ENCODE measurements at regions not wholly inside any gene's neighbourhood (a gene's known extent, or its start where the extent isn't known, plus 50 kb on each side); places are given as distances from the start of the nearest gene placed in this dataset.

DNA sequence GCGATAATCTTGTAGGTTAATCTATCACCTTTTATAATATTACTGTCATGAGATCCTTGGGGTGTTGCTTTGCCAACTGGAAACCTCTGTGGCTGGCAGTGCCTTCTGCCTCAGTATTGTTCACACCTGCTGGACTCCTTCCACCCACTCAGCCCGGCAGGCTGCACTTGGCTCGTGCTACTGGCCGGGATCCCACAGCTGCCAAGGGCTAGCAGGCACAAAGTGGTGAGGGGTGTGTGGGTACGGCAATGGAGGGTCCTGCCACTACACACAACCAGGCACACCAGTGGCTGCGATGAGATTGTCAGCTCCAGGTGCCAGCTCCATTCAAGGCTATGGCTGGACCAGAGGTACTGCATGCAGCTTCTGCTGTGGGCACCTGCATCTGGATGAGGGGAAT, 191.2 kb upstream of the LYPLAL1 start:
- H3K36me3 ChIP-seq (ENCODE audit: control insufficient read depth in 1 of 2, insufficient read depth in 2 of 2, low read length in 2 of 2): no peaks in the 10 kb centered on the region
- H3K79me2 ChIP-seq (ENCODE audit: insufficient read depth, low read length): no peaks in the 10 kb centered on the region
- H3K9ac ChIP-seq (ENCODE audit: low read length): no peak overlapping the region
- no peaks in the 10 kb centered on the region for H3K9me2 ChIP-seq (ENCODE audit: insufficient read depth)
- ChIA-PET RAD21 (ENCODE audit: low non-redundant PET in 1 of 2, low total read pairs in 2 of 2, uncharacterized antibody in 2 of 2, unreplicated experiment in 2 of 2) (no interaction called here), POLR2A (no interaction called here), CTCF (no interaction called here)
- no peak overlapping the region for H3K4me3 ChIP-seq (replicated peaks in 1 of 2; ENCODE audit: low read depth in 1 of 2, low read length in 2 of 2)
- BruUV-seq (replicated peaks): no TSS peak
- no peak for ATAC-seq
- no peak overlapping the region for H2AFZ ChIP-seq (ENCODE audit: low read depth, low read length, poor library complexity, severe bottlenecking)
- TF ChIP-seq ZFX (IDR thresholded peaks at IDR 0.05) (no peak), SIN3A (IDR thresholded peaks at IDR 0.05; ENCODE audit: low read depth) (no peak), SP1 (IDR thresholded peaks at IDR 0.05; ENCODE audit: low read depth) (no peak), TCF7L2 (IDR thresholded peaks at IDR 0.05; ENCODE audit: borderline replicate concordance, extremely low read depth, insufficient read depth, insufficient read length) (no peak)
- TF ChIP-seq, protein P1, sequence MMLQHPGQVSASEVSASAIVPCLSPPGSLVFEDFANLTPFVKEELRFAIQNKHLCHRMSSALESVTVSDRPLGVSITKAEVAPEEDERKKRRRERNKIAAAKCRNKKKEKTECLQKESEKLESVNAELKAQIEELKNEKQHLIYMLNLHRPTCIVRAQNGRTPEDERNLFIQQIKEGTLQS (IDR thresholded peaks at IDR 0.05): no peak
- no peaks in the 10 kb centered on the region for H3K4me1 ChIP-seq (ENCODE audit: control insufficient read depth in 1 of 2, insufficient read depth in 2 of 2, low read length in 2 of 2)
- H4K20me1 ChIP-seq (ENCODE audit: insufficient read depth): no peaks in the 10 kb centered on the region
- no peaks in the 10 kb centered on the region for H3K27me3 ChIP-seq (ENCODE audit: insufficient read depth, low read length)
- DNase-seq (ENCODE audit: low read depth, low spot score): no peak
- no peaks in the 10 kb centered on the region for H3K9me3 ChIP-seq (ENCODE audit: control insufficient read depth in 1 of 2, insufficient read depth in 1 of 2, low read depth in 1 of 2, low read length in 2 of 2)
- H3K4me2 ChIP-seq (ENCODE audit: low read length): no peak overlapping the region
- no peak overlapping the region for H3K27ac ChIP-seq (ENCODE audit: low read depth, low read length)
- intact Hi-C loops (cut with micrococcal nuclease): no loop called here

DNA sequence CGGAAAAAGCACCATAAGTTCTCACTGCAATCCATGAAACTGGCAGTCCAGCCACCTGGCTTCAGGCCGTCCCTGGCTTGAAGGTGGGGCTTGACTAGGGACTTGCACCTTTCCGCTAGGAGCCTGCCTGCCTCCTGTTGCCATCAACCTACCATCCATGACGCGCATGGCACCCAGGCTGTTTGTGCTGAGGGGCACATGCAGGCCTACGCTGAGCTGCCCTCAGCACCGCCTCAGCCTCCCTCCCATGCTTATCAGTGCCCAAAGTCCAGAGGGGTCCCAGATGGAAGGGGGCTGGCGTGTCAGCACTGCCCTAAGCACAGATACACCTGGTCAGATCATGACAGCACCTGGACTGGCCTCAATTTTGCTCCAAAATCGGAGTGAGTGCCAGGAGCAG, 190.2 kb upstream of the LYPLAL1 start:
- no peaks in the 10 kb centered on the region for H4K20me1 ChIP-seq (ENCODE audit: insufficient read depth)
- no peaks in the 10 kb centered on the region for H3K27me3 ChIP-seq (ENCODE audit: insufficient read depth, low read length)
- ChIA-PET CTCF (interaction anchor here (1.1 kb wide), 1 partner anchor 16 kb away, joined by 3 read pairs; no protein-coding TSS in a partner anchor), RAD21 (ENCODE audit: low non-redundant PET in 1 of 2, low total read pairs in 2 of 2, uncharacterized antibody in 2 of 2, unreplicated experiment in 2 of 2) (no interaction called here), POLR2A (no interaction called here)
- no peaks in the 10 kb centered on the region for H3K4me1 ChIP-seq (ENCODE audit: control insufficient read depth in 1 of 2, insufficient read depth in 2 of 2, low read length in 2 of 2)
- no peak overlapping the region for H3K9ac ChIP-seq (ENCODE audit: low read length)
- no peaks in the 10 kb centered on the region for H3K9me3 ChIP-seq (ENCODE audit: control insufficient read depth in 1 of 2, insufficient read depth in 1 of 2, low read depth in 1 of 2, low read length in 2 of 2)
- intact Hi-C loops (cut with micrococcal nuclease): no loop called here
- H3K4me2 ChIP-seq (ENCODE audit: low read length): no peak overlapping the region
- H3K36me3 ChIP-seq (ENCODE audit: control insufficient read depth in 1 of 2, insufficient read depth in 2 of 2, low read length in 2 of 2): no peaks in the 10 kb centered on the region
- H2AFZ ChIP-seq (ENCODE audit: low read depth, low read length, poor library complexity, severe bottlenecking): no peak overlapping the region
- DNase-seq (ENCODE audit: low read depth, low spot score): no peak
- BruUV-seq (replicated peaks): no TSS peak
- TF ChIP-seq EZH2phosphoT487 (IDR thresholded peaks at IDR 0.05; ENCODE audit: borderline replicate concordance): no peak
- TF ChIP-seq ELF1 (IDR thresholded peaks at IDR 0.05; ENCODE audit: borderline replicate concordance, low read depth): no peak
- TF ChIP-seq SRF (IDR thresholded peaks at IDR 0.05; ENCODE audit: low read depth): no peak
- no peak for TF ChIP-seq POLR2AphosphoS5 (IDR thresholded peaks at IDR 0.05; ENCODE audit: low read depth, low read length)
- TF ChIP-seq TCF7L2 (IDR thresholded peaks at IDR 0.05; ENCODE audit: borderline replicate concordance, extremely low read depth, insufficient read depth, insufficient read length): no peak
- TF ChIP-seq, protein P2, sequence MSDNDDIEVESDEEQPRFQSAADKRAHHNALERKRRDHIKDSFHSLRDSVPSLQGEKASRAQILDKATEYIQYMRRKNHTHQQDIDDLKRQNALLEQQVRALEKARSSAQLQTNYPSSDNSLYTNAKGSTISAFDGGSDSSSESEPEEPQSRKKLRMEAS (IDR thresholded peaks at IDR 0.05): no peak
- no peak for TF ChIP-seq SIN3A (IDR thresholded peaks at IDR 0.05; ENCODE audit: low read depth)
- no peak for TF ChIP-seq EZH2 (IDR thresholded peaks at IDR 0.05)
- no peak for TF ChIP-seq YY1 (IDR thresholded peaks at IDR 0.05; ENCODE audit: extremely low read depth, insufficient replicate concordance, low read depth, low read length)
- no peak for TF ChIP-seq FOSL1 (IDR thresholded peaks at IDR 0.05; ENCODE audit: low read depth)
- TF ChIP-seq, protein P3, sequence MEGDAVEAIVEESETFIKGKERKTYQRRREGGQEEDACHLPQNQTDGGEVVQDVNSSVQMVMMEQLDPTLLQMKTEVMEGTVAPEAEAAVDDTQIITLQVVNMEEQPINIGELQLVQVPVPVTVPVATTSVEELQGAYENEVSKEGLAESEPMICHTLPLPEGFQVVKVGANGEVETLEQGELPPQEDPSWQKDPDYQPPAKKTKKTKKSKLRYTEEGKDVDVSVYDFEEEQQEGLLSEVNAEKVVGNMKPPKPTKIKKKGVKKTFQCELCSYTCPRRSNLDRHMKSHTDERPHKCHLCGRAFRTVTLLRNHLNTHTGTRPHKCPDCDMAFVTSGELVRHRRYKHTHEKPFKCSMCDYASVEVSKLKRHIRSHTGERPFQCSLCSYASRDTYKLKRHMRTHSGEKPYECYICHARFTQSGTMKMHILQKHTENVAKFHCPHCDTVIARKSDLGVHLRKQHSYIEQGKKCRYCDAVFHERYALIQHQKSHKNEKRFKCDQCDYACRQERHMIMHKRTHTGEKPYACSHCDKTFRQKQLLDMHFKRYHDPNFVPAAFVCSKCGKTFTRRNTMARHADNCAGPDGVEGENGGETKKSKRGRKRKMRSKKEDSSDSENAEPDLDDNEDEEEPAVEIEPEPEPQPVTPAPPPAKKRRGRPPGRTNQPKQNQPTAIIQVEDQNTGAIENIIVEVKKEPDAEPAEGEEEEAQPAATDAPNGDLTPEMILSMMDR (IDR thresholded peaks at IDR 0.05 in 2 of 3, conservative IDR thresholded peaks at IDR 0.05 in 1 of 3; ENCODE audit: borderline replicate concordance in 1 of 3, insufficient read depth in 1 of 3, low read depth in 2 of 3, low read length in 2 of 3): no peak
- no peak for TF ChIP-seq ZFX (IDR thresholded peaks at IDR 0.05)
- TF ChIP-seq, protein P1 (IDR thresholded peaks at IDR 0.05): no peak
- no peak for TF ChIP-seq JUND (IDR thresholded peaks at IDR 0.05)
- no peak overlapping the region for H3K27ac ChIP-seq (ENCODE audit: low read depth, low read length)
- H3K4me3 ChIP-seq (replicated peaks in 1 of 2; ENCODE audit: low read depth in 1 of 2, low read length in 2 of 2): no peak overlapping the region
- no peaks in the 10 kb centered on the region for H3K79me2 ChIP-seq (ENCODE audit: insufficient read depth, low read length)
- no peak for ATAC-seq
- no peaks in the 10 kb centered on the region for H3K9me2 ChIP-seq (ENCODE audit: insufficient read depth)
